GM12892 (cell line): ENCODE measurements at regions not wholly inside any gene's neighbourhood (a gene's known extent, or its start where the extent isn't known, plus 50 kb on each side); places are given as distances from the start of the nearest gene placed in this dataset.

Source experiments
- POLR2A ChIP-seq: IDR thresholded peaks from 2 replicates; pipeline ENCODE4 v1.6.1; 2011; ENCODE audit warnings: low read depth, low read length, control low read depth
- POLR2AphosphoS5 ChIP-seq: IDR thresholded peaks from 2 replicates; pipeline ENCODE4 v1.6.1; 2011; ENCODE audit warnings: low read depth, low read length, control low read depth
- TAF1 ChIP-seq: IDR thresholded peaks from 2 replicates; pipeline ENCODE4 v1.6.1; 2011; ENCODE audit warnings: low read depth, mild to moderate bottlenecking, control low read depth, low read length, borderline replicate concordance

DNA sequence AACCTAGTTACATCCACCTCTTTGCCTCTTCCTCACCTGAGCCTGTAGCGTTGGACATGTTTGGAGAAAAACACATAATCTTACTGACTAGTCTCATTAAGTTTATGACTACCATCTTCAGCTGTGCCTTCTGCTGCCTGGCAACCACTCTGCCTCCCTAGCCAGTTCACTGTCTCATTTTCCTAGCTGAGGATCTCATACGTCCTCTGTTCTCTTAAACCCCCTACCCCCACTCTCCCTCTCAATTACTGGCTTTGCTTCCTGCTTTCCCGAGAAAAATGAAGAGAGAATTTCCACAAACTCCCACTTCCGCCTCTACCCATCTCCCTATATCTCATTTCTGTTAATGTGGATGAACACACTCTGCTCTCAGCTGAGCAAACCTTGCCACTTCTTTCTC, 239.3 kb upstream of the POU2AF2 start:
- TF ChIP-seq POLR2A (no peak), POLR2AphosphoS5 (no peak), TAF1 (no peak)
